Tibial nerve (tissue), 4 donors: ENCODE measurements at regions not wholly inside any gene's neighbourhood (a gene's known extent, or its start where the extent isn't known, plus 50 kb on each side); places are given as distances from the start of the nearest gene placed in this dataset.

Experiments used
- DNase-seq, 2 donors: peaks; one replicate each; pipeline ENCODE4 v3.0.0-alpha.2; 2019; ENCODE audit warnings: low spot score in 2 of 2
- H3K27ac ChIP-seq, 4 donors: fragments of 200-600 bp; sonication (generic) in 3 of 4; one replicate each; pipeline ENCODE4 v1.5.1; 2017 to 2019; ENCODE audit warnings: mild to moderate bottlenecking in 1 of 4
- H3K27me3 ChIP-seq, 2 donors: fragments of 200-600 bp; sonication (generic) in 1 of 2; one replicate each; pipeline versions ENCODE4 v1.5.1 to v1.6.0; 2017 to 2019
- H3K36me3 ChIP-seq, 3 donors: fragments of 200-600 bp; sonication (generic); one replicate each; pipeline ENCODE4 v1.5.1; 2018 to 2019
- H3K4me1 ChIP-seq, 4 donors: fragments of 200-600 bp; sonication (generic) in 3 of 4; one replicate each; pipeline ENCODE4 v1.5.1; 2017 to 2019
- H3K4me3 ChIP-seq, 4 donors: fragments of 200-600 bp; sonication (generic) in 3 of 4; one replicate each; pipeline ENCODE4 v1.5.1; 2017 to 2019; ENCODE audit warnings: mild to moderate bottlenecking in 1 of 4, moderate library complexity in 1 of 4
- H3K9me3 ChIP-seq, 4 donors: fragments of 200-600 bp; sonication (generic) in 3 of 4; one replicate each; pipeline ENCODE4 v1.5.1; 2017 to 2019
- EP300 ChIP-seq, 2 donors: sonication (generic); formaldehyde crosslinking; IDR thresholded peaks; one replicate each; pipeline ENCODE4 v1.6.1; 2017; ENCODE audit warnings: antibody characterized with exemption in 2 of 2, mild to moderate bottlenecking in 1 of 2
- POLR2A ChIP-seq, 2 donors: fragments of 450-650 bp; IDR thresholded peaks; one replicate each; pipeline ENCODE4 v1.6.1; 2017; ENCODE audit warnings: antibody characterized with exemption in 2 of 2, mild to moderate bottlenecking in 2 of 2, moderate library complexity in 2 of 2
- WGBS, 2 donors: methylation state at CpG; one replicate each; pipeline ENCODE4 v1.1.5; 2018; 5-methylcytosine and 5-hydroxymethylcytosine counted together
- TF ChIP-seq, protein P1 (sequence below), 5 experiments: fragments of 200-600 bp in 3 of 5; fragments of 450-650 bp in 2 of 5; sonication (generic) in 3 of 5; IDR thresholded peaks; one replicate each; pipeline ENCODE4 v1.5.1; 2016 to 2019; ENCODE audit warnings: antibody characterized with exemption in 5 of 5, mild to moderate bottlenecking in 3 of 5, moderate library complexity in 2 of 5

DNA sequence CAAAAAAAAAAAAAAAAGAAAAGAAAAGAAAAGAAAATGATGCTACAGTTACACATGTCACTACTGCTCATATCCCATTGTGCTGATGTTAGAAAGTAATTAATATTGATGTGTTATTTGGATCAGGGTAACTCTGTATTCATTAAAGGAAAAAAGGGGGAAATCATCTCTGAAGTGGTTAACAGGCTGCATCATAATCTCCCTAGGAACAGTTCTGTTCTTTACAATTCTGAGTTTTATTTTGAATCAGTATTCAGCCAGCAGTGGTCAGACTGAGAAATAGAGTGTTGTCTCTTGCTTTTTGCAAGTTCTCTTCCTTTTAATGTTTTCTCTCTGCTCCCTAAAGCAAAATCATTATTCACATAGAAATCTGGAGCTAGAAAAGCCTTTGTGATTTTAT lies 128.6 kb upstream of the CRY1 start:
- Histone ChIP-seq H3K4me3 (no peak overlapping the region), H3K4me1 (no peaks in the 10 kb centered on the region), H3K36me3 (no peaks in the 10 kb centered on the region), H3K27me3 (no peaks in the 10 kb centered on the region), H3K9me3 (peaks cover 0 to 6% (median 0%) of the 10 kb centered on the region in 4 donors), H3K27ac (no peak overlapping the region)
- TF ChIP-seq POLR2A (IDR thresholded peaks at IDR 0.05) (no peak), EP300 (IDR thresholded peaks at IDR 0.05) (no peak)
- TF ChIP-seq, protein P1, sequence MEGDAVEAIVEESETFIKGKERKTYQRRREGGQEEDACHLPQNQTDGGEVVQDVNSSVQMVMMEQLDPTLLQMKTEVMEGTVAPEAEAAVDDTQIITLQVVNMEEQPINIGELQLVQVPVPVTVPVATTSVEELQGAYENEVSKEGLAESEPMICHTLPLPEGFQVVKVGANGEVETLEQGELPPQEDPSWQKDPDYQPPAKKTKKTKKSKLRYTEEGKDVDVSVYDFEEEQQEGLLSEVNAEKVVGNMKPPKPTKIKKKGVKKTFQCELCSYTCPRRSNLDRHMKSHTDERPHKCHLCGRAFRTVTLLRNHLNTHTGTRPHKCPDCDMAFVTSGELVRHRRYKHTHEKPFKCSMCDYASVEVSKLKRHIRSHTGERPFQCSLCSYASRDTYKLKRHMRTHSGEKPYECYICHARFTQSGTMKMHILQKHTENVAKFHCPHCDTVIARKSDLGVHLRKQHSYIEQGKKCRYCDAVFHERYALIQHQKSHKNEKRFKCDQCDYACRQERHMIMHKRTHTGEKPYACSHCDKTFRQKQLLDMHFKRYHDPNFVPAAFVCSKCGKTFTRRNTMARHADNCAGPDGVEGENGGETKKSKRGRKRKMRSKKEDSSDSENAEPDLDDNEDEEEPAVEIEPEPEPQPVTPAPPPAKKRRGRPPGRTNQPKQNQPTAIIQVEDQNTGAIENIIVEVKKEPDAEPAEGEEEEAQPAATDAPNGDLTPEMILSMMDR (IDR thresholded peaks at IDR 0.05), result no peak
- no peak for DNase-seq

DNA sequence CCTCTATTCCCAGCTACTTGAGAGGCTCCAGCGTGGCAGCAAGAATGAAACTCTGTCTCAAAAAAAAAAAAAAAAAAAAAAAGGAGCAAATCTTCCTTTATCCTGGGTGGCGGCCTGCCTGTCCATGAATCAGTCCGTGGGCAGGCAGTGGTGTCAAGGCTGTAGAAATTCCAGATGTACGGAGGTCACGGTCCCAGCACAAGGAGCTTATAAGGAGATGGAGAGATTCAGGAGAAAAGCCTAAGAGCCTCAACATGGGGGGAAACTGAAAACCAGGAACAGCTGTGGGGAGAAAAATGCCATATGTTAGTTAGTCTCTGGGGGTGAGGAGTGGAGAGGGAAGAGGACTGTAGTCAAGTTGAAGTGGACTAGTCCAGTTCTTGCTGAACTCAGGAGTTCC lies 130.5 kb upstream of the CRY1 start:
- Histone ChIP-seq H3K9me3 (no peaks in the 10 kb centered on the region), H3K36me3 (no peaks in the 10 kb centered on the region), H3K27me3 (no peaks in the 10 kb centered on the region), H3K4me3 (no peak overlapping the region), H3K27ac (no peak overlapping the region), H3K4me1 (no peaks in the 10 kb centered on the region)
- DNase-seq, result no peak
- TF ChIP-seq POLR2A (IDR thresholded peaks at IDR 0.05) (no peak), EP300 (IDR thresholded peaks at IDR 0.05) (no peak)
- TF ChIP-seq, protein P1 (IDR thresholded peaks at IDR 0.05), result no peak
- WGBS, 2 donors, result 83 to 86% methylated on average over 5 of the region's 5 CpGs

DNA sequence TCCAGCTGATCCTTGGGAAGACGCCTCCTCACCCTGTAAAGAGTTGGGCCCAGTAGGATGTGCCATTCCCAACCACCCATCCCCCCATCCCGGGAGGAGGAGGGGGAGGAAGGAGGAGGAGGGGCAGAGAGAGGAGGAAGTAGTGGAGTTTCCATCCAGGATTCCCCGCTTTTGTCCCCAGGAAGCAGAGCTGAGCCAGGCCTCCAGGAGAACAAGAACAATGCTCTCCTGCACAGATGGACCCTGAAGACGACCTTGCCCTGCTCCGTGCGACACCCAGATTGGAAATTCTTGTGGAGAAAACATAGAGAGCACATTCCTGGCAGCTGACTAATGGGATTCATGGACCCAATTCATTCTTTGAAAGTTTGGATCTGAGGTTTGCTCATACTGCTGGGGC lies 132.3 kb upstream of the CRY1 start:
- Histone ChIP-seq H3K36me3 (no peaks in the 10 kb centered on the region), H3K4me1 (no peaks in the 10 kb centered on the region), H3K27me3 (no peaks in the 10 kb centered on the region), H3K9me3 (no peaks in the 10 kb centered on the region), H3K4me3 (no peak overlapping the region), H3K27ac (no peak overlapping the region)
- 36 to 44% methylated on average over 6 of the region's 6 CpGs for WGBS, 2 donors
- DNase-seq, result no peak
- TF ChIP-seq EP300 (IDR thresholded peaks at IDR 0.05) (no peak), POLR2A (IDR thresholded peaks at IDR 0.05) (no peak)
- TF ChIP-seq, protein P1 (IDR thresholded peaks at IDR 0.05), result no peak

DNA sequence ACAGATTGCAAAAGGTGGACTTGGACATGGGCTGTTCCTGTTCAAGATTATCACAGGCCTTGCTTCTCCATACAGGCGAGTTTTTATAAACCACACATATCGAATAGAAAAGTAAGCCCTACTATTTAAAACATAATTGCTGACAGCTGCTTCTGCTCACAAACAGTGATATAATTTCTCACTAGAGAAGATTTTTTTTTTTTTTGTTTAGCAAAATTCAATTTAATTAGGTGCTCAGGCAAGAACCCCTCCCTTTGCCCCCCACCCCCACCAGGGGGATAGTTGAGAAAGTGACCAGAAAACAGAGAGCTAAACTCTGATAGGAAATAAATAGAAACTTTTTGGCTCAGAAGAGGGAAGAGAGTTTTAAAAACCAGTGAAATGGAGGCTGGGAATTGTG lies 132.8 kb upstream of the CRY1 start:
- no peaks in the 10 kb centered on the region for H3K27me3 ChIP-seq
- H3K9me3 ChIP-seq, result no peaks in the 10 kb centered on the region
- no peak overlapping the region for H3K4me3 ChIP-seq
- no peaks in the 10 kb centered on the region for H3K4me1 ChIP-seq
- TF ChIP-seq EP300 (IDR thresholded peaks at IDR 0.05) (no peak), POLR2A (IDR thresholded peaks at IDR 0.05) (no peak)
- TF ChIP-seq, protein P1 (IDR thresholded peaks at IDR 0.05), result no peak
- H3K36me3 ChIP-seq, result no peaks in the 10 kb centered on the region
- DNase-seq, result no peak
- H3K27ac ChIP-seq, result no peak overlapping the region
- 72 to 75% methylated on average over 2 of the region's 2 CpGs for WGBS, 2 donors

DNA sequence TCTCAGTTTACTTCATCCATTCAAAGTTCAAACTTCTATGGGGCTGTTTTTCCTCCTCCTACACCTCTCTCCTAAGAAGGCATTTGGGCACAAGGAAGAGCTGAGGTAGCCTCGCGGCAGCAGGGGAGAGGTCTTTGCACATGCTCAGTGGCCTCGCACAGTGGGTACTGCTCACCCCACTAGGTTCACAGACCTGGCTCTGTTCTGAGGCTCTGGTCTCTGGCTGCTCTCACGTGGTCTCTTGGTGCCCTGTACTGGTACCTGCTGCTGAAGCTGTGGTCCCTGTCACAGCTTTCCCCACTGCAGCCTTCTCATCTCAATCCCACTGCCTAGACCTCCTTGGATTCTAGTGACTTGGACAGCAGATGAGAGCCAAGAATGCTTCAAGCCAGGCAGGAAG lies 134.7 kb upstream of the CRY1 start:
- Histone ChIP-seq H3K4me3 (no peak overlapping the region), H3K4me1 (no peaks in the 10 kb centered on the region), H3K27ac (no peak overlapping the region), H3K9me3 (no peaks in the 10 kb centered on the region), H3K36me3 (no peaks in the 10 kb centered on the region), H3K27me3 (no peaks in the 10 kb centered on the region)
- 61 to 74% methylated on average over 4 of the region's 4 CpGs for WGBS, 2 donors
- TF ChIP-seq POLR2A (IDR thresholded peaks at IDR 0.05) (no peak), EP300 (IDR thresholded peaks at IDR 0.05) (no peak)
- TF ChIP-seq, protein P1 (IDR thresholded peaks at IDR 0.05), result no peak
- DNase-seq, result no peak
